HG02970 (cell line): ENCODE measurements at regions not wholly inside any gene's neighbourhood (a gene's known extent, or its start where the extent isn't known, plus 50 kb on each side); places are given as distances from the start of the nearest gene placed in this dataset.

Experiments used
- ATAC-seq: cut with Tn5 transposase; IDR thresholded peaks from one replicate; pipeline ENCODE4 v1.9.1; 2021; ENCODE audit warnings: mild to moderate bottlenecking, moderate library complexity, moderate number of reproducible peaks; ENCODE audit not compliant: unreplicated experiment, low FRiP score

GRCh38 chr2:215672406-215672805 lies 236.5 kb upstream of the FN1 start:
- ATAC-seq: no peak

DNA sequence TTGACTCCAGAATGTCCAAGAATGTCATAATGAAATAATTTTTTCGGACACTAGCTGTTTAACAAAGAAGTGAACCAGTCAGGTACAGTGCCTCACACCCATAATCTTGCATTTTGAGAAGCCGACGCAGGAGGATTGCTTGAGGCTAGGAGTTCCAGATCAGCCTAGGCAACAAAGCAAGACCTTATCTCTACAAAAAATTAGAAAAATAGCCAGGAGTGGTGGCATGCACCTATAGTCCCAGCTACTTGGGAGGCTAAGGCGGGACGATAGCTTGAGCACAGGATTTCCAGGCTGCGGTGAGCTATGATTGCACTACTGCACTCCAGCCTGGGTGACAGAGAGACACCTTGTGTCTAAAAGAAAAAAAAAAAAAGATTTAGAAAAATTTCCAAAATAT lies 235.8 kb upstream of the FN1 start:
- no peak for ATAC-seq

DNA sequence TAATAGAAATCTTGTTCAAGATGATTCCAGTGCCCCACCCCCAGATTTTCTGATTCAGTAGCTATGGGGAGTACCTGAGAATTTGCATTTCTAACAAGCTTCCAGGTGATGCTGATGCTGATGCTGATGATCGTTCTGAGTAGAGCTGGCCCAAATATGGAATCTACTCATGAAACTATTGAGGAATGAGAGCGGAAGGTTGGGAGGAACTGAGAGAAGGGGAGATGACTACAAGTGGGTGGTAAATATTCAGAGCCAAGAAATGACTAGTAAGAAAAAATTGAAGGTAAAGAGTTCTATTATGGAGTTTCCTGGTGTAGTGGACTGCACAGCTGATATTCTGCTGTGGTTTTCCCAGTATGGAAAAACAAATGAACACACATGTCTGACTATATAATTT lies 235.4 kb upstream of the FN1 start:
- ATAC-seq: no peak

DNA sequence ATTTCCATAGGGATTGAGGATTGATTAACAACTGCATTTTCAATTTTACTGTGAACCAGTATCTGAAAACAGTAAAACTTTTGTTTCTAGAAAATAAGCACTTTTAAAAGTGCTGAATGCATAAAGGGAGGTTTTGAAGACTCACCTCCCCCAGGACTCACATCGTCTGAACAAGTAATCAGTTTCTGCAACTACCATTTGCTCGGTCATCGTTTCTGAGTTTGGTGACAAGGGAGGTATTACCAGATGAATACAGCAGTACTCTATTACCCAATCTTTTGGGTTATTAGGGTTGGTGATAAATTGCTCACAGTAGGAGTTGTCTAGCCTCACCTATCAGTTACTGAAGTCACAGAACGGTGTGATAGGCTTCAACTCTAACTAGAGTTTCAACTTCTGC lies 234.5 kb upstream of the FN1 start:
- ATAC-seq: no peak

DNA sequence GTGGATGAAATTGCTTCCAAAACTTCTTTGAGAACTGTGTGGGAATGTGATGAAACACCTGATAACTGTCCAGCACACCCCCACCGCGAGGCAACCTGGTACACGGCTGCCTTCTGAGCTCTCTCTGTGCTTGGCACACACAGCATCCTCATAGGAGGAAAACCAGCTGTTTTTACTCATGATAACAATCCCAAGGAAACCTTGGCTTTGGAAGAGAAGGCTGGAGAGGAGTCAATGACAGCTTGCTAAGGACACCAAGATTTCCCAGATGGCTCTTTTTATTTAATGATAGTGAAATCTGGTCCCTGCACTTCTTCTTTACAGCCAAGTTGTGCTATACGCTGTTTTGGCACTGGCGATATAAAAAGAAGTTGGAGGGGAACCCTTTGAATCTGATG lies 232.5 kb upstream of the FN1 start:
- no peak for ATAC-seq

- no peak for ATAC-seq
These were observed 231.9 kb upstream of the FN1 start for GRCh38 chr2:215667585-215668377.

DNA sequence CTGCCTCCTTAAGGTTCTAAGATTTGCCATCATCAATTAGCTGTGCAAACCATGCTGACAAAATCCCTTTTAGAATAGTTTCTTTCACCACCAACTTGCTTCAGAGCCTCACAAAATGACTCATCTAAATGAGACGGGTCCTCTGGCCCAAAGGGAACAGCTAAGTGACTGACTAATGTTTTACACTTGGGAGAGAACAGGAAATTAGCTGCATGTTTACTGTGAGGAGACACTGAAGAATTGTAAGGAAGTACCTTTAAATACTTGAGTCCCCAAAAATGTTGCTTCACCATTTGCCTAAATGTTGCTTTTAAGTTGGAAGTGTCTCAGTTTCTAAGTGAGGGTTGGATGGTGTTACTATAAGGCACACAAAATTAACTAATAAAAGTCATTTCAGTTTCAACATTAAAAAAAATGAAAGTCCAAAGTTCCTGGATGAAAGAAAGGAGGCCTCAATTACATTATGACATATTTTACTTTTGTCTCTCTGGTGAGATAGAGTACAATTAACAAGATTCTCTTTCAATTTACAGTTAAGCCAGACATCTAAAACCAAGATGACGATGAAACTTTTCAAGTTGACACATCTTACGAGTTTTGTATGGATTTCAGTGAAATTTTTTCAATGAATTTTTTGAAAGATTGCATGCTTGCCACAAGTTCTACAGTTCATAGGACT lies 229.1 kb upstream of the FN1 start:
- no peak for ATAC-seq

DNA sequence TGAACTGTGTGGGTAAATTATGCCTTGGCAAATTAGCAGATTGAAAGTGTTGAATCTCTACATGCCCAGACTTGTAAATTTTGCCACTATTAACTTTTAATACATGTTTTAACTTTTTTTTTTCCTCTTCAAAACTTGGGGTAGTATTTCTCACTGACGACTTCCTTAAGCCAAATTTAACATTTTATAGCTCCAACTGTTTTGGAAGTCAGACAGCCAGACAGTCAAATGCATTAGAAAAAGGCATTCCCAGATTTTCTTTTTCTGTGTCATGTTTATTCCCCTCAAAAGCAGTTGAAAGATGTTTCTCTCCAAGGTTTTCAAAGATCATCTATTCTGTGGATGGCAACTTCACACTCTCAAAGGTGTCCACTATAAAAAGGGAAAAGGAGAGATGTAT lies 226.8 kb upstream of the FN1 start:
- no peak for ATAC-seq

- no peak for ATAC-seq
These were observed 224.8 kb upstream of the FN1 start for GRCh38 chr2:215660687-215661086.

GRCh38 chr2:215659650-215660049 lies 223.8 kb upstream of the FN1 start:
- ATAC-seq: no peak

DNA sequence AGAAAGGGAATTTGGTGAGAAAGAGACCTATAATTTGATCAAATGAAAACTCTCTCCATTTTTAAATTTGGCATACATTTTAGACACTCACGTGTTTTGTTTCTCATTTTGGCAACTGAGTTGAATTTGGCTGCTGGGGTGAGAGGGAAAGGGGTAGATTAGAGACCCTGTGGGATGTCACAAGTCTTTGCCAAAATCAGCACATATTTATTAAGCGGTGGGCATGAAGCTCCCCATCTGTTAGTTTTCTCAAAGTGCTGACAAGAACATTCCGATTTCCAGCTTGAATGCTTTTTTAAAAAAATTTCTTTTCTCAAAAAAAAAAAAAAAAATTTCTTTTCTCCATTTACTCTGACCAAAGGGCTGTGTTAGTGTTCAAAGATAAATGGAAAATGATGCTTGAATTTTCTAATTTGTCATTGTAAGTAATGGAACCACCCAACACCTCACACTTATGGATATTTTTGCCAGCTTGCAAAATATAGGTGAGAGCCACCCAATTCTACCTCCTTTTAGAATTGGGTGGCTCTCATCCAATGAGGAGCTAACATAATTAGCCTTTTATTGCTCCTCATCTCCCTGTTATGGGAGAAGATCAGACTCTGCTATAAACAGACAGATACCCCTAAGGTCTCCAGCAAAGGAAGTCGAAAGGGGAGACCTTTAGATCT lies 222.9 kb upstream of the FN1 start:
- ATAC-seq: no peak

- no peak for ATAC-seq
These were observed 222.0 kb upstream of the FN1 start for GRCh38 chr2:215657844-215658243.

DNA sequence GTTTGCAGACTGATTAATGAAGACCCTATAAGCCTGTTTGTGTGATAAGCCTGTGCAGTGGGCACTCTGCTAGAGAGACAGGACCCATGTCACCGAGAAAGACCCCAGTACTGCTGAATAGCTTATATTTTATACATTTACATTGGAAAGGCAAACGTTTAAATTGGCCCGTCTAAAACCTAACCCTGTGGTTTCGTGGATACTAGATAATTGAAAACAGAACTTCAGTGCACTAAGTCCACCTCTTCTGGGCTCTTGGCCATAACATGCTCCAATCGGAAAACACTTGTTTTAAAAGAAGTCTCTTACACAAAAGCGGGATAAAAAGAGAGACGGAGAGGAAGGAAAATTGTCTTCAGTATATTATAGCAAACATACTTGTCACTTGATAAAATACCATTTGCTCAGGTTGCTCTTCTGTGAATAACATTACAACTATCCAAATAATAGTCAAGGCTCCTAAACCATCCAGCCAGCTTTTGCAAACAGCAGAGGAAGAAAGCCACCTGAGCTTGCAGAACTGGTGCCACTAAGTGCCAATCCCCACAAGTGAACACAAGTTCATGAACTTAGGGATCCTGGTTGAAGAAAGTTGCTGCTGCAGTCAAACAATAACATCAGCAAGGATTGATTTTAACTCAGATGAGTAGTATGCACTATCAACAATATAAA lies 218.4 kb upstream of the FN1 start:
- no peak for ATAC-seq

- ATAC-seq: no peak
These were observed 217.6 kb upstream of the FN1 start for GRCh38 chr2:215653344-215654030.

GRCh38 chr2:215652388-215652787 lies 216.5 kb upstream of the FN1 start:
- no peak for ATAC-seq

DNA sequence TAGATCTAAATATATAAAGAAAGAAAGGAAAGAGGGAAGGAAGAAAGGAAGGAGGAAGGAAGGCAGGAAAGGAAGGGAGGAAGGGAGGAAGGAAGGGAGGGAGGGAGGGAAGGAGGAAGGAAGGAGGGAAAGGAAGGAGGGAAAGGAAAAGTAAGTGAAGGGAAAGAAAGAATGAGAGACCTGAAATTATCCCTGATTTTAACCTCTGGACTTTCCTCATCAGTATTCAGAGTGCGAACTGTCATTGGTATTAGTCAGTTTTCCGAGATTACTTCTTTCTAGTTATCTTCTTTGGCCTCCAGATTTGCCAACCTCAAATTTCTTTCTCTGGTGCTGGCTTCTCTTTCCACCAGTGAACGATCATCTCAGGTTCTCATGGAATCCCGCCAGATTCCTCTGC lies 215.5 kb upstream of the FN1 start:
- no peak for ATAC-seq

DNA sequence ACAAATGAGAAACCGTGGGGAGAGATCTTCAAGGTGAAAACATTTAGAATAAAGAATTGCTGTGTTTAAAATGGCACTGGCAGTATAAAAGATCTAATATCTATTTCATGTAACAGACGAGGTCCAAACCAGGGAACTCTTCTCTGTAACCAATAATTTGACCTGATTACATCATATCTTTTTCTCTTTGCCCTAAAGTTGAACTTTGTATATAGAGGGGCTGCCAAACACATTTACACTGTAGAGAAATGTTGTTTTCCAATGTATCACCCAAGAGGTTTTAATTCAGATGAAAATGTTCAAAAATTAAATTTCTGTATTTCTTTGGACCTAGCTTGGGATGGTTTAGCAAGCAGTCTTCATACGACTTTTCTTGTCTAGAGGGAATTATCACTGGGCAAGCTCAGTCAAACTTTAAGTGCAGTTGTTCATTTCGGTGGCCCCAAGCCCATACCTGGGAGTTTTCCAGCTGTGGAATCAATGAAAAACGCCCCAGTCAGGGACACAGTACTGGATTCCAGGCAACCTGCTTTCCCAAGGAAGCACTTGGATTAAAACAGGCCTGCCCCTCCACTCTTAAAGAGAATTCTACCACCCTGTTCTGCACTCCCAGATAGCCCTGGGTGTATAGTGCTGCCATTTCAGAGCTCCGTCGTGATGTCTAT lies 208.5 kb upstream of the FN1 start:
- ATAC-seq: no peak

DNA sequence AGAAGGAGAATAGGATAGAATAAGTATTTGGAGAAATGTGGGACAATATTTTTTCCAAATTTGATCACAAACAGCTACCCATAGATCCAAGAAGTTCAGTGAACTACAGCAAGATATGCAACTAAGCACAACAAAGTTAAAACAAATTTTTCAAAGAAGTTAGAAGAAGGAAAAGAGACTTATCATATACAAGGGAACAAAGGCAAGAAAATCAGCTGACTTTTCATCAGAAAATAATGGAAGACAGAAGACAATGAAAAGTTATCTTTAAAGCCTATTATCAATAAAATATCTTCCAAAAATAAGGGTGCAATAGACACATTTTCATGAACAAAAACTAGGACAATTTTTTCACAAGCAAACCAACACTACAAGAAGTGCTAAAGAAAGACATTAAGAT lies 202.8 kb upstream of the FN1 start:
- ATAC-seq: no peak

DNA sequence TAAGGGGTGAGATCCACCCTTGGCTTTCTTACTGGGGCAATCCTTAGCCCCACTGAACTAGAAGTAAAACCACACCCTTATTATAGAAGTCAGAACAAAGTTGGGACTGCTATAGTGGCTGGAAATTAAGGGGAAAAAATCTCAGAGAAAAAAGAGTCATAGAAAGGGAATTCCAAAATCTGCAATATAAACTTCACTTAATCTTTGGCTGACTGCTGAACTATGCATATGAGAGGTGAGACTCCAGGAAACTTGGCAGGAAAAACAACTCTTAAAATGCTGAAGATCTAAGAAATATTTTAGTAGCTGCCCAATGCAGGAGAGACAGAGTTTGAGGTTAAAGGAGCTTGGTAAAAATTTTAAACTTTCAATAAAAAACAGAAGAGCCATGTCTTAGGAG lies 201.8 kb upstream of the FN1 start:
- no peak for ATAC-seq

DNA sequence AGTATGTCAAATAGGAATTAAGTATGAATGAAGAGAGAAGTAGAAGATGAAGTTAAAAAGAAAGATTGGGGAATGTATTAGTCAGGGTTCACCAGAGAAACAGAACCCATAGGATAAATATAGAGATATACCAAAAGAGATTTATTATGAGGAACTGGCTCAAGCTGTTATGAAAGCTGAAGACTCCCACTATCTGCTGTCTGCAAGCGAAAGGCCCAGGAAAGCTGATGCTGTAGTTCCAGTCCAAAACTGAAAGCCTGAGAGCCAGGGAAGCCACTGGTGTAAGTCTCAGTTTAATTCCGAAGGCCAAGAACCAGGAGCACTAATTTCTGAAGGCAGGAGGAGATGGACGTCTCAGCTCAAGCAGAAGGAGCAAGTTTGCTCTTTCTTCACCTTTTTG lies 200.9 kb upstream of the FN1 start:
- ATAC-seq: no peak
